SK-N-SH treated with all-trans-retinoic acid at 6 μM for 48 hours (cell line): ENCODE measurements at regions not wholly inside any gene's neighbourhood (a gene's known extent, or its start where the extent isn't known, plus 50 kb on each side); places are given as distances from the start of the nearest gene placed in this dataset.

ENCODE experiments used
- ATAC-seq: fragments of 200-7000 bp; cut with Tn5 transposase; 3 replicates; pipeline ENCODE4 v1.9.1; 2020; ENCODE audit warnings: mild to moderate bottlenecking, moderate library complexity
- ARNTL ChIP-seq: fragments of 450-650 bp; formaldehyde crosslinking; IDR thresholded peaks from 2 replicates; pipeline ENCODE4 v1.5.0; 2020; ENCODE audit warnings: low read depth, mild to moderate bottlenecking, moderate library complexity, borderline replicate concordance
- CSDC2 ChIP-seq: fragments of 250-450 bp; sonication (Bioruptor Pico); IDR thresholded peaks from 2 replicates; pipeline ENCODE4 v1.5.0; 2020; ENCODE audit warnings: mild to moderate bottlenecking, moderate library complexity
- SNAI2 ChIP-seq: fragments of 250-450 bp; sonication (Bioruptor Pico); IDR thresholded peaks from 2 replicates; pipeline ENCODE4 v1.5.0; 2020; ENCODE audit warnings: mild to moderate bottlenecking, moderate library complexity
- TCF4 ChIP-seq: fragments of 250-450 bp; sonication (Bioruptor Pico); IDR thresholded peaks from 2 replicates; pipeline ENCODE4 v1.8.0; 2021; ENCODE audit warnings: mild to moderate bottlenecking, moderate library complexity, borderline replicate concordance
- TOX ChIP-seq: fragments of 250-450 bp; sonication (Bioruptor Pico); IDR thresholded peaks from 2 replicates; pipeline ENCODE4 v1.8.0; 2021; ENCODE audit warnings: mild to moderate bottlenecking, moderate library complexity, borderline replicate concordance
- ZNF8 ChIP-seq: fragments of 450-650 bp; formaldehyde crosslinking; IDR thresholded peaks from 2 replicates; pipeline ENCODE4 v1.5.0; 2020; ENCODE audit warnings: mild to moderate bottlenecking, moderate library complexity
- TF ChIP-seq, protein P1 (sequence below): fragments of 250-450 bp; sonication (Bioruptor Pico); IDR thresholded peaks from 2 replicates; pipeline ENCODE4 v1.5.0; 2020; ENCODE audit warnings: mild to moderate bottlenecking, moderate library complexity

DNA sequence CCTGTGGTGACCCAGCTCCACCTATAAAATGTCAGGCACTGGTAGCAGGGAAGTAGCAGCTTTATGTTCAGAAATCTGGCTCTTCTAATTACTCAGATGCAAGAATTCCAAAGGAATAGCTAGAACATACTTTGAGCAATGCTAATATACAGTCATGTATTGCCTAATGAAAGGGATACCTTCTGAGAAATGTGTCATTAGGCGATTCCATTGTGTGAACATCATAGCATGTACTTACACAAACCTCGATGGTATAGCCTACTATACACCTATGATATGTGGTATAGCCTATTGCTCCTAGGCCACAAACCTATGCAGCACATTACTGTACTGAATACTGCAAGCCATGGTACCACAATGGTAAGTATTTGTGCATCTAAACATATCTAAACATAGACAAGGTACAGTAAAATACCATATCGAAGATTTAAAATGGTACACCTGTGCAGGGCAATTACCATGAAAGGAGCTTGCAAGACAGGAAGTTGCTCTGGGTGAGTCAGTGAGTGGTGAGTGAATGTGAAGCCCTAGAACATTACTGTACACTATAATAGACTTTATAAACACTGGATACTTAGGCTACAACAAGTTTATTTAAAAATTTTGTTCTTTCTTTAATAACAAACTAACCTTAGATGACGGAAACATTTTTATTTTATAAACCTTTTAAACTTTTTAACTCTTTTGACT, 50.3 kb upstream of the ETAA1 start:
- no peak for ATAC-seq
- TF ChIP-seq SNAI2 (CRISPR knock-in tag): no peak
- no peak for TF ChIP-seq ARNTL (CRISPR knock-in tag)
- TF ChIP-seq, protein P1, sequence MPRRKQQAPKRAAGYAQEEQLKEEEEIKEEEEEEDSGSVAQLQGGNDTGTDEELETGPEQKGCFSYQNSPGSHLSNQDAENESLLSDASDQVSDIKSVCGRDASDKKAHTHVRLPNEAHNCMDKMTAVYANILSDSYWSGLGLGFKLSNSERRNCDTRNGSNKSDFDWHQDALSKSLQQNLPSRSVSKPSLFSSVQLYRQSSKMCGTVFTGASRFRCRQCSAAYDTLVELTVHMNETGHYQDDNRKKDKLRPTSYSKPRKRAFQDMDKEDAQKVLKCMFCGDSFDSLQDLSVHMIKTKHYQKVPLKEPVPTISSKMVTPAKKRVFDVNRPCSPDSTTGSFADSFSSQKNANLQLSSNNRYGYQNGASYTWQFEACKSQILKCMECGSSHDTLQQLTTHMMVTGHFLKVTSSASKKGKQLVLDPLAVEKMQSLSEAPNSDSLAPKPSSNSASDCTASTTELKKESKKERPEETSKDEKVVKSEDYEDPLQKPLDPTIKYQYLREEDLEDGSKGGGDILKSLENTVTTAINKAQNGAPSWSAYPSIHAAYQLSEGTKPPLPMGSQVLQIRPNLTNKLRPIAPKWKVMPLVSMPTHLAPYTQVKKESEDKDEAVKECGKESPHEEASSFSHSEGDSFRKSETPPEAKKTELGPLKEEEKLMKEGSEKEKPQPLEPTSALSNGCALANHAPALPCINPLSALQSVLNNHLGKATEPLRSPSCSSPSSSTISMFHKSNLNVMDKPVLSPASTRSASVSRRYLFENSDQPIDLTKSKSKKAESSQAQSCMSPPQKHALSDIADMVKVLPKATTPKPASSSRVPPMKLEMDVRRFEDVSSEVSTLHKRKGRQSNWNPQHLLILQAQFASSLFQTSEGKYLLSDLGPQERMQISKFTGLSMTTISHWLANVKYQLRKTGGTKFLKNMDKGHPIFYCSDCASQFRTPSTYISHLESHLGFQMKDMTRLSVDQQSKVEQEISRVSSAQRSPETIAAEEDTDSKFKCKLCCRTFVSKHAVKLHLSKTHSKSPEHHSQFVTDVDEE: no peak
- TF ChIP-seq TCF4 (CRISPR knock-in tag): no peak
- no peak for TF ChIP-seq ZNF8 (CRISPR knock-in tag)
- no peak for TF ChIP-seq CSDC2
- no peak for TF ChIP-seq TOX (CRISPR knock-in tag)
- TF ChIP-seq, all 23 proteins: peak for 0
